ENCODE measurements at regions not wholly inside any gene's neighbourhood (a gene's known extent, or its start where the extent isn't known, plus 50 kb on each side); places are given as distances from the start of the nearest gene placed in this dataset.
"Not testable (repeated sequence)": the region's sequence is repeated elsewhere in the genome, so short reads cannot be mapped to it uniquely, and the experiment has no call there.

DNA sequence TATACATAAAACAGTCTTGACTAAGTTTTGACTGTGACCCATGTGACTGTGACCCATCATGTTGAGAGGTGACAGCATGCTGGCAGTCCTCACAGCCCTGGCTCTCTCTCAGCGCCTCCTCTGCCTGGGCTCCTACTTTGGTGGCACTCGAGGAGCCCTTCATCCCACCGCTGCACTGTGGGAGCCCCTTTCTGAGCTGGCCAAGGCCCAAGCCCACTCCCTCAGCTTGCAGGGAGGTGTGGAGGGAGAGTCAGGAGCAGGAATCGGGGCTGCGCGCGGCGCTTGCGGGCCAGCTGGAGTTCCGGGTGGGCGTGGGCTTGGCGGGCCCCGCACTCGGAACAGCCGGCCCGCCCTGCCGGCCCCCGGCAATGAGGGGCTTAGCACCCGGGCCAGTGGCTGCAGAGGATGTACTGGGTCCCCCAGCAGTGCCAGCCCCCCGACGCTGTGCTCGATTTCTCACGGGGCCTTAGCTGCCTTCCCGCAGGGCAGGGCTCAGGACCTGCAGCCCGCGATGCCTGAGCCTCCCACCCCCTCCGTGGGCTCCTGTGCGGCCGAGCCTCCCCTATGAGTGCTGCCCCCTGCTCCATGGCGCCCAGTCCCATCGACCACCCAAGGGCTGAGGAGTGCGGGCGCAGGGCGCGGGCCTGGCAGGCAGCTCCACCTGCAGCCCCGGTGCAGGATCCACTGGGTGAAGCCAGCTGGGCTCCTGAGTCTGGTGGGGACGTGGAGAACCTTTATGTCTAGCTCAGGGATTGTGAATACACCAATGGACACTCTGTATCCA, 955.9 kb upstream of the FAT3 start:
- H3K9me3 Mint-ChIP-seq: peaks cover 18% of the 10 kb centered on the region
- not testable (repeated sequence) for H3K36me3 Mint-ChIP-seq (ENCODE audit: low read depth); DNase-seq (ENCODE audit: low spot score); H3K27ac Mint-ChIP-seq; H3K27me3 Mint-ChIP-seq (ENCODE audit: low read depth); H3K4me1 Mint-ChIP-seq (ENCODE audit: low read depth); H3K4me3 Mint-ChIP-seq

DNA sequence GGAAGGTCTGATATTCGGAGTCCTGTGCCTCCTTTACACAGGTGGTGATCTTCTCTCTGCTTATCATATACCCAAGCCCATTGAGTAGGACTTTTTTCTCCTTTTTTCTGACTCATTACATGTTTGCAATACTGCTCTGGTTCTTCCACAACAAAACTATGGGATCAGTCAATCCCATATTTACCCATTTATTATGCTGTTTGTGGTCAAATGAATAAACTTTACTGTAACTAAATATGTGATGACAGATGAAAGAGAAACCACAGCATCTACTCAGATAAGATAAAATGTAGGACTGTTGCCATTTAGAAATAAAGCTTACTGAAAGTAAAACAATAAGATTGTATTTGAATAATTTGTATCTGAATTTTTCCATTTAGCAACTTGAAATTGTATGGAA, 958.7 kb upstream of the FAT3 start:
- Mint-ChIP-seq H3K4me3 (no peak overlapping the region), H3K27me3 (ENCODE audit: low read depth) (no peaks in the 10 kb centered on the region), H3K4me1 (ENCODE audit: low read depth) (no peaks in the 10 kb centered on the region), H3K36me3 (ENCODE audit: low read depth) (no peaks in the 10 kb centered on the region), H3K27ac (no peak overlapping the region), H3K9me3 (peaks cover 13% of the 10 kb centered on the region)
- no peak for DNase-seq (ENCODE audit: low spot score)

DNA sequence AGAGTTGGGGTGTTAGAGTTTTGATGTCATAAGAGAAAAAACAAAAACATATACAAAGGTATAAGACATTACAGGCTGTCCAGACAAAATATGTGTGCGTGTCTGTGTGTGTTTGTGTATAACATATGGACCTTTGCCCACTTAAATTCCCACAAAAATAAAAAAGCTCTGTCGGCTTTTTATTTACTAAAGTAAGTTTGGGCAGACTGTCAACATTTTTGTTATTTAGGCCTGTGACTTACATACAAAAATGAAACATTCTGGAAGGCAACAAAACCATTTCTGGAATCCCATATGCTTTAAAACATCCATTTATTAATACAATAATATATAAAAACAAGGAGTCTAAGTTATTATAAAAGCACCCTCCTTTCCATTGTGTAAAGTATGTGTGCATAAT, 960.1 kb upstream of the FAT3 start:
- peaks cover 4% of the 10 kb centered on the region for H3K9me3 Mint-ChIP-seq
- DNase-seq (ENCODE audit: low spot score): no peak
- no peaks in the 10 kb centered on the region for H3K4me1 Mint-ChIP-seq (ENCODE audit: low read depth)
- H3K27me3 Mint-ChIP-seq (ENCODE audit: low read depth): no peaks in the 10 kb centered on the region
- H3K27ac Mint-ChIP-seq: no peak overlapping the region
- H3K4me3 Mint-ChIP-seq: no peak overlapping the region
- no peaks in the 10 kb centered on the region for H3K36me3 Mint-ChIP-seq (ENCODE audit: low read depth)

DNA sequence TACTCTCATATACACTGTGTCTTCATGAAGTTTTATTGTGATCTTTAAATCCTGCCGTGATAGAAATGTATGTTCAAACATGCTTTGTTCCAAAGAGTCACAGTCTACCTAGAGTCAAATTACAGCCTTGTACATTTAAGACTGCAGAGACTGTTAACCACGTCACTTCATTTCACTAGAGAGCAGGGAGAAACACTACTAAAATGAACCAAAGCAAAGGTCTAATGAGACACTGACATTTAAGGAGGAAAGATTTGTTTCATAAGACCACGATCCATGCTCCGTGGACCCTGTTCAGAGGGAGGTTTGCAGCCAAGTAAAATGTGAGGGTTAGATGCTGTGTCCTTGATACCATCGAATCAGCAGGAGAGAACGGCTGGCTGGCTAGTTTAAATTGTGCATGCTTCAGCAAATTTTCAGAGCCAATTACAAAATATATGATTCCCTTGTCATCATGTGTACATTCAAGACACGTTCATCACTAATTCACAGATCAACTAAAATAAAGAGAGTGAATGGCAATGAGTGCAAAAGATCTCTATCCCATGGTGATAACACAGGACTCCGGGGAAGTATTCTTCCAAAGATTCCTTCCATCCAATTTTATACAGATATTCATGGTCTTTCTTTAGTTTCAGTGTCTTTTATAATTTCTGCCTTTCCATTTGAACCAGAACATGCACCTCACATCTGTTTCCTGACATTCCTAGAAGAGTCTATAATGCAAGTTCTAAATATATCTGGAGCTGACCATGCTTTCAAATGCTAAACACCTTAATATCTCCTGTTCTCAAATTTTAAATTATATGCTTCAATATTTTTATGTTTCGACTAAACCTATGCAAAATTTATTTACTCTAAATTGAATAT, 960.9 kb upstream of the FAT3 start:
- Mint-ChIP-seq H3K36me3 (ENCODE audit: low read depth) (no peaks in the 10 kb centered on the region), H3K4me1 (ENCODE audit: low read depth) (no peaks in the 10 kb centered on the region), H3K27ac (no peak overlapping the region), H3K27me3 (ENCODE audit: low read depth) (no peaks in the 10 kb centered on the region), H3K9me3 (peaks cover 4% of the 10 kb centered on the region), H3K4me3 (no peak overlapping the region)
- DNase-seq (ENCODE audit: low spot score): no peak

DNA sequence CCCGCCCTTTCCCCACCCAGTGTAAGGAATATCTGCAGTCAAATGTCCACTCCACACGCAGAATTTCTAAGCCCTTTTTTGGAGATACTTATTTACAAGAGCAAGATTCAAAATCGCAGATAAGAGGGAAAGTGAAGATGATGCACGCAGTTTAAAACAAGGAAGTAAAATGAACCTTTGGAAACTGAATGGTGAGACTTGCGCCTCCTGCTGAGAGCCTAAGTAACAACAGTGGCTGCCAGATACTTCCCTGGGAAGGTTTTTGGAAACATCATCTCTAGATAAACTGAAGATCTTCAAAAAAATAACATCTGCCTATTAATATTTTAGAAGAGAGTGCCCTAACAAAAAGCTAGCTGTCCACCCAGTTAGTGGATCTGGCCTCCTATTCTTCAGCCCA, 963.1 kb upstream of the FAT3 start:
- Mint-ChIP-seq H3K27ac (no peak overlapping the region), H3K4me1 (ENCODE audit: low read depth) (no peaks in the 10 kb centered on the region), H3K36me3 (ENCODE audit: low read depth) (no peaks in the 10 kb centered on the region), H3K4me3 (no peak overlapping the region), H3K27me3 (ENCODE audit: low read depth) (no peaks in the 10 kb centered on the region), H3K9me3 (no peaks in the 10 kb centered on the region)
- DNase-seq (ENCODE audit: low spot score): no peak

DNA sequence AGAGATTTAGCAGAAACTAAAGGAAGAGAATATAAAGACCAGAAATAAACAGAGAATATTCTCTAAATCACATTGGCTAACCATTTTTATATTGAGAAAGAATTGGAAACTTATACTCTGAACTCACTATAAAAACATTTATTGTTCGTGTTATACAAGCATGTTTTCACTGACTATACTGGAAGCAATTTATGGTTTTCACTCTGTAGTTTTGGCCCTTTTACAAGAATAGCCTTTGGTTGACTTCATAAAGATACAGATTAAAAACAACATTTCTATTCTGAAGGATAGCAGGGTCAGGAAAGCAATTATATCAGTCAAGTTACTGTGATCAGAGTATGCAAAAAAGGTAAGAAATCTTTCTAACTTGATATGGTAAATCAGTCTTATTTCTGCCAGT, 965.7 kb upstream of the FAT3 start:
- no peak overlapping the region for H3K27ac Mint-ChIP-seq
- H3K27me3 Mint-ChIP-seq (ENCODE audit: low read depth): no peaks in the 10 kb centered on the region
- H3K9me3 Mint-ChIP-seq: no peaks in the 10 kb centered on the region
- H3K4me3 Mint-ChIP-seq: no peak overlapping the region
- H3K4me1 Mint-ChIP-seq (ENCODE audit: low read depth): no peaks in the 10 kb centered on the region
- DNase-seq (ENCODE audit: low spot score): no peak
- no peaks in the 10 kb centered on the region for H3K36me3 Mint-ChIP-seq (ENCODE audit: low read depth)

DNA sequence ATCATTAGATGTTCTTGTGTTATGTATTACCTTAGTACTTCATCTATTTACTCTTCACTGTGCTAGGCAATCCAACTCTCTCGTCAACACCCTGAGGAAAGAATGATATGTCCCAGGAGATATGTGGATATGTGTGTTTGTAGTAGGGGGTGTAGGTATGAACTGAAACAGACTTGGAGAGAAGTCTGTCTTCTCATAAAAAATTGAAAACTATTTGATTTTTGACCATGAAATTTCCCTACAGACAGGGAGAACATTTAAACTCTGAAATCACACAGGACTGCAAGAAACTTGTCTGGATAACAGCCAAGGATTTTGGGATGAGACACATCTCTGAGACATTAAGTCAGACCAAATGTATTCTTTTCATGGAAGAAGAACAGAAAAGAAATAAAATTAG, 967.0 kb upstream of the FAT3 start:
- H3K4me1 Mint-ChIP-seq (ENCODE audit: low read depth): no peaks in the 10 kb centered on the region
- no peaks in the 10 kb centered on the region for H3K27me3 Mint-ChIP-seq (ENCODE audit: low read depth)
- no peaks in the 10 kb centered on the region for H3K9me3 Mint-ChIP-seq
- H3K36me3 Mint-ChIP-seq (ENCODE audit: low read depth): no peaks in the 10 kb centered on the region
- DNase-seq (ENCODE audit: low spot score): no peak
- no peak overlapping the region for H3K4me3 Mint-ChIP-seq
- no peak overlapping the region for H3K27ac Mint-ChIP-seq

DNA sequence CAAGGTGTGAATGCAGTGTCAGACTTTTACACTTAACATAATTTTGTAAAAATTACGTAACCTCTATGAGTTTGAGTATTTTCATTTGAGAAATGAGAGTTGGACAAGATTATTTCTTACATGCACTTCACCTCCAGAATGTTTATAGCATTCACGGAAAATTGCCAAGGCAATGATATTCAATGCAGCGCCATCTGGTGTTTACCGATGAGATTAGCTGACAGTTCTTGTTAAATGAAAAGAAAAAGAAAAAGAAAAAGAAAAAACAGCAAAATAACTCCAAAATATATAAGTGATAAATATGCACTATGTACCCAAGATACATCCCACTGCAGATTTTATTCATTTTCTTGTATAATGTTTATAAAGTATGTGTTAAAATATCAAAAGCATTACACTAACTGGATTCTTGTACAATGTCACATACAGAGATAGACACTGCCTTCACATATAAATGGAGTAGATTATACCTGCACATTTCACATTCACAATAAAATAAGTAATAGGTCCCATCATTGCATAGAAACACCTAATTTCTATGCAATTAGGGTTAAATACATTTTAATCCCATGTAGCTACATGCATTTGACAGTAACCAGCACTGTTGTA, 976.3 kb upstream of the FAT3 start:
- H3K4me1 Mint-ChIP-seq (ENCODE audit: low read depth): no peaks in the 10 kb centered on the region
- H3K36me3 Mint-ChIP-seq (ENCODE audit: low read depth): no peaks in the 10 kb centered on the region
- no peak for DNase-seq (ENCODE audit: low spot score)
- no peak overlapping the region for H3K4me3 Mint-ChIP-seq
- H3K27ac Mint-ChIP-seq: no peak overlapping the region
- no peaks in the 10 kb centered on the region for H3K27me3 Mint-ChIP-seq (ENCODE audit: low read depth)
- no peaks in the 10 kb centered on the region for H3K9me3 Mint-ChIP-seq

DNA sequence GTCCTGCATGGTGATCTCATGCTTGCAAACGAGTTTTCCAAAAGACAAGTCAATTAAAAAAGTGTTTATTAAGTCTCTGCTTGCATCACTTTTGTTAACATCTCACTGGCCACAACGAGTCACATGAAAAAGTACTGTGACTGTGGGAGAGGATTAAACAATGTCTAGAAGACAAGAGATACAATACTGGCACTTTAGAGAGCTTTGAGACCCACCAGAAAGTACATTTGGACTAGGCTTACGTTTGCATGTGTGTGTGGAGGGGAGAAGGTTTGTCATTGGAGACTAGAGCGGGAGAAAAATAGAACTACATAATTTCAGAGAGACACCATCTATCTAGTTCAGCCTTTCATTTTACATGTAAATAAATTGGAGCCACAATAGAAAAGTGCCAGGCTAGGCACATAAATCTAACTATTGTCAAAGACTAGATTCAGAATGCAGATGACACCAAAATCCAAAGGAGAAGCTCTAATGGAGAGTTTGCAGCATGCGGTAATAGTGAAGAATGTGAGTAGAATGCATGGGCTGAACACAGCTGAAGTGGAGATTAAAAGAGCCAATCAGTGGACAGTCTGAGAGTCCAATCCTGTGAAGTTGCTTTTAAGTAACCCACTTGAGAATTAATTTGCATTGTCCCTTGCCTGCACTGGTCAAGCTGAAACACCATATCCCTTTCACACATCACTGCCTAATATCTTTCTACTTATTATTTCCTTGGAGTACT, 977.4 kb upstream of the FAT3 start:
- H3K27me3 Mint-ChIP-seq (ENCODE audit: low read depth): no peaks in the 10 kb centered on the region
- DNase-seq (ENCODE audit: low spot score): no peak
- H3K27ac Mint-ChIP-seq: no peak overlapping the region
- no peaks in the 10 kb centered on the region for H3K4me1 Mint-ChIP-seq (ENCODE audit: low read depth)
- H3K9me3 Mint-ChIP-seq: no peaks in the 10 kb centered on the region
- no peak overlapping the region for H3K4me3 Mint-ChIP-seq
- no peaks in the 10 kb centered on the region for H3K36me3 Mint-ChIP-seq (ENCODE audit: low read depth)

DNA sequence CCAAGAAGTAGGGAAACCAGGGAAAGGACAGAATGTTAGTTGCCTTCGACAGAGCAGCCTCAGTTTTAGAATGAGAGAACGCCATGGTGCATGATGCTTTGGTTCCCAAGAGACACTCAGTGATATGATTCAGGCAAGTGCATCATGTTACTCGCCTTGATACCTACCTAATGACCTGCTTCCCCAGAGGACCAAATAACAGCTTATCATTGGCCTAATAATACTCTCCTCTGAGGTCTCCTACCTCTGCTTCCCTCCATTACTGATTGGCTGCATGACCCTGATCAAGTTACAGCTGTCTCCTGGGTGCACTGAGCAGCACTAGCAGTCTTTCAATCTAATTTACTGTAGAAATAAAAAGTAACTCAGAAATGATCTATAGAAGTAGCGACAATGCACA, 979.7 kb upstream of the FAT3 start:
- Mint-ChIP-seq H3K36me3 (ENCODE audit: low read depth) (no peaks in the 10 kb centered on the region), H3K4me1 (ENCODE audit: low read depth) (no peaks in the 10 kb centered on the region), H3K27ac (no peak overlapping the region), H3K27me3 (ENCODE audit: low read depth) (no peaks in the 10 kb centered on the region), H3K4me3 (no peak overlapping the region), H3K9me3 (no peaks in the 10 kb centered on the region)
- no peak for DNase-seq (ENCODE audit: low spot score)

DNA sequence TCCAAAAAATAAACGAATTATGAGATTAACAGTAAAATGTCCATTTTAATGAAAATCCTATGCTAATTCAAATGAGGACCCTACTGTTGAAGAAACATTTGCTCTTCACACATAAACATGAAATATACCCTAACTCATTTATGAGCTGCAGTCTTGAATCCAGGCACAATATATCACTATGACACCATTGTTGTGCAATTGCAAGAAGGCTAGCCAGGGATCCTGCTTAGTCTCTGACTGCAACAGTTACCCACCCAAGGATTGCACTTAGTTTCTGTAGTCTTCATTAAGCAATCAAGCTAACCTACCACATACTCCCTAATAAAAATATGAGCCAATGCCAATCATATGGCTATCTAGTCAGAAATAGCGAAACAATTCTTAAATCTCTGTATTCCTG, 981.0 kb upstream of the FAT3 start:
- Mint-ChIP-seq H3K4me3 (no peak overlapping the region), H3K27ac (no peak overlapping the region), H3K36me3 (ENCODE audit: low read depth) (no peaks in the 10 kb centered on the region), H3K9me3 (no peaks in the 10 kb centered on the region), H3K27me3 (ENCODE audit: low read depth) (no peaks in the 10 kb centered on the region), H3K4me1 (ENCODE audit: low read depth) (no peaks in the 10 kb centered on the region)
- no peak for DNase-seq (ENCODE audit: low spot score)

DNA sequence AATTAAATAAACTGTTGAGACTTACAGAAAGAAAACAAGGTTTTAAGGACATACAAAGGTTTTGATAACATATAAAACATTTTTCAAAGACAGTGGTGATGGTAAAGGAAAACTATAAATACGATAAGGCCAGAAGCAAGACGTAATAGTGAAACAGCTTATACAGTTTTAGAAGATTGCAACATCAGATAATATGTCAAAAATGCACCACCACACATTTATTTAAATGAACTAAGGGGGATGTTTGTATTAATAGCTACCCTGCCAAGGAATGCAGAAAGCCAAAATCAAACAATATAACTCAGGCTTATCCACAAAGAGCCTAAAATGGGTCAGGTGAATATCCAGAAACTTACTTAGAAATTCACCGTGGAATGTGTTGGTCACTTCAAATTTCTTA, 981.6 kb upstream of the FAT3 start:
- H3K27ac Mint-ChIP-seq: no peak overlapping the region
- no peak overlapping the region for H3K4me3 Mint-ChIP-seq
- no peaks in the 10 kb centered on the region for H3K36me3 Mint-ChIP-seq (ENCODE audit: low read depth)
- no peaks in the 10 kb centered on the region for H3K27me3 Mint-ChIP-seq (ENCODE audit: low read depth)
- DNase-seq (ENCODE audit: low spot score): no peak
- H3K9me3 Mint-ChIP-seq: no peaks in the 10 kb centered on the region
- no peaks in the 10 kb centered on the region for H3K4me1 Mint-ChIP-seq (ENCODE audit: low read depth)

DNA sequence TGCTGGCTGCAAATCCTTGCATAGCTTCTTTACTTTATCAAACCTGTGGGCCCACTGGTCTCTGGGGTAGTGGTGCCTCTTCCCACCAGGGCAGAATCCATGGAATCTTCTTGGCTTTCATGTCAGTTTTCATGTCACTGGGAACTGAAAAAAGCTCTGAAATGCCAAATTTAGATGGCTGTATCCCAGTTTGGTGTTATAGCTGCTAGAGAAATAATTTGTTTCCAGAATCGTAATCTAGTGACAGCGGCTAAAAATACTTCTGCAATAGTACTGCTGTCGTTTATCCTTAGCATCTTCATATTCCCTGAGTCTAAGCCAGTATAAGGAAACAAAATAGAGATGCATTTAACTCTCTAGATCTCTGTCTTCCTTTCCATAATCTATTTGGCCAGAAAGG, 983.4 kb upstream of the FAT3 start:
- no peak for DNase-seq (ENCODE audit: low spot score)
- Mint-ChIP-seq H3K27me3 (ENCODE audit: low read depth) (no peaks in the 10 kb centered on the region), H3K4me3 (no peak overlapping the region), H3K27ac (no peak overlapping the region), H3K9me3 (peaks cover under 1% of the 10 kb centered on the region), H3K36me3 (ENCODE audit: low read depth) (no peaks in the 10 kb centered on the region), H3K4me1 (ENCODE audit: low read depth) (no peaks in the 10 kb centered on the region)

DNA sequence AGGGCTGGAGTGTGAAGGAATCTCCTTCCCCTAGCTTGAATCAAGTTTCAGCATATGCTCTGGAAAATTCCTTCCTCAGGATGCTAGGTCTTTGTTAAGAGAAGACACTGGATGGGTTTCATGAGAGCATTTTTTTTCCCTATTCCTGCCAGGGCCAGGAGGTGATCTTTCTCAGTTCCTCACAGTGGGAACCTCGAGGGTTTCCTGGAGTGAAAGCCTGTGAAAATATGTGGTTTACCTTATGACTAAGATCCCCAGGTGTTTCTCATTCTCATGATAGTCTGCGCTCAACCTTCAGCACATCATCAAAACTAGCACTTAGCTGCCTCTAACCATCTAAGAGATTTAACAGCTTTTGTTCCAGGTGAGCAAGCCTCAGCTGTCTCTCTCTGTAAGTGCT, 985.3 kb upstream of the FAT3 start:
- Mint-ChIP-seq H3K9me3 (peaks cover 4% of the 10 kb centered on the region), H3K36me3 (ENCODE audit: low read depth) (no peaks in the 10 kb centered on the region), H3K4me3 (no peak overlapping the region), H3K4me1 (ENCODE audit: low read depth) (no peaks in the 10 kb centered on the region), H3K27me3 (ENCODE audit: low read depth) (no peaks in the 10 kb centered on the region), H3K27ac (no peak overlapping the region)
- no peak for DNase-seq (ENCODE audit: low spot score)
